ENCODE measurements at regions not wholly inside any gene's neighbourhood (a gene's known extent, or its start where the extent isn't known, plus 50 kb on each side); places are given as distances from the start of the nearest gene placed in this dataset.

- peaks cover 2% of the 10 kb centered on the region for H3K4me1 ChIP-seq (ENCODE audit: insufficient read depth, low read length)
- no peaks in the 10 kb centered on the region for H3K36me3 ChIP-seq (ENCODE audit: insufficient read depth, low read length)
- H3K9me3 ChIP-seq (ENCODE audit: control insufficient read depth, insufficient read depth, low read length) = peaks cover 2% of the 10 kb centered on the region
- H3K9ac ChIP-seq (ENCODE audit: low read depth, low read length) = no peak overlapping the region
These were observed 229.1 kb upstream of the ZBED5 start for GRCh38 chr11:11086979-11087378.

GRCh38 chr11:11085580-11085979 lies 227.7 kb upstream of the ZBED5 start:
- Histone ChIP-seq H3K4me1 (ENCODE audit: insufficient read depth, low read length) (peaks cover 16% of the 10 kb centered on the region), H3K9ac (ENCODE audit: low read depth, low read length) (no peak overlapping the region), H3K36me3 (ENCODE audit: insufficient read depth, low read length) (no peaks in the 10 kb centered on the region), H3K9me3 (ENCODE audit: control insufficient read depth, insufficient read depth, low read length) (no peaks in the 10 kb centered on the region; the same call in 1 of the 2 replicates)

DNA sequence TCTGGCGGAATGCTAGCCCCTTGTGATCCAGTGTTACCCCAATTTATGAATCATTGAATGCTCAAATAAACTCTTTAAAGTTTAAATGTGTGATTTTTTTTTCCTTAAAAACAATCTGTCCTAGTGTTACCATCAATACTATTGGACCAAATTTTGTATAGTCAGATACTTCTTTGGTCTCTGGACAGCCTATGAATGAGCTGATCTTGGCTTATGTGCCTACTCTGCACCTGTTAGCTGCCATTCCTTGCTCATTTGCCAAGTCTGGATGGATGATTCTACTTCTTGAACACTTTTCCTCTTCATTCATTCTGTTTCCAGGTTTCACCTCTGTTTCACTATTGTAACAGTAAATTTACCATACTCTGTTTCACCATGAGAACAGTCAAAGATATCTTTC lies 226.5 kb upstream of the ZBED5 start:
- Histone ChIP-seq H3K9me3 (ENCODE audit: control insufficient read depth, insufficient read depth, low read length) (no peaks in the 10 kb centered on the region; the same call in 1 of the 2 replicates), H3K4me1 (ENCODE audit: insufficient read depth, low read length) (peaks cover 17% of the 10 kb centered on the region), H3K9ac (ENCODE audit: low read depth, low read length) (no peak overlapping the region), H3K36me3 (ENCODE audit: insufficient read depth, low read length) (no peaks in the 10 kb centered on the region)

- H3K4me1 ChIP-seq (ENCODE audit: insufficient read depth, low read length) = peaks cover 17% of the 10 kb centered on the region
- no peaks in the 10 kb centered on the region; the same call in 1 of the 2 replicates for H3K9me3 ChIP-seq (ENCODE audit: control insufficient read depth, insufficient read depth, low read length)
- H3K36me3 ChIP-seq (ENCODE audit: insufficient read depth, low read length) = no peaks in the 10 kb centered on the region
- H3K9ac ChIP-seq (ENCODE audit: low read depth, low read length) = no peak overlapping the region
These were observed 225.6 kb upstream of the ZBED5 start for GRCh38 chr11:11083441-11083840.

- Histone ChIP-seq H3K9ac (ENCODE audit: low read depth, low read length) (no peak overlapping the region), H3K4me1 (ENCODE audit: insufficient read depth, low read length) (peaks cover 17% of the 10 kb centered on the region), H3K9me3 (ENCODE audit: control insufficient read depth, insufficient read depth, low read length) (no peaks in the 10 kb centered on the region; the same call in 1 of the 2 replicates), H3K36me3 (ENCODE audit: insufficient read depth, low read length) (no peaks in the 10 kb centered on the region)
These were observed 224.8 kb upstream of the ZBED5 start for GRCh38 chr11:11082646-11083045.

DNA sequence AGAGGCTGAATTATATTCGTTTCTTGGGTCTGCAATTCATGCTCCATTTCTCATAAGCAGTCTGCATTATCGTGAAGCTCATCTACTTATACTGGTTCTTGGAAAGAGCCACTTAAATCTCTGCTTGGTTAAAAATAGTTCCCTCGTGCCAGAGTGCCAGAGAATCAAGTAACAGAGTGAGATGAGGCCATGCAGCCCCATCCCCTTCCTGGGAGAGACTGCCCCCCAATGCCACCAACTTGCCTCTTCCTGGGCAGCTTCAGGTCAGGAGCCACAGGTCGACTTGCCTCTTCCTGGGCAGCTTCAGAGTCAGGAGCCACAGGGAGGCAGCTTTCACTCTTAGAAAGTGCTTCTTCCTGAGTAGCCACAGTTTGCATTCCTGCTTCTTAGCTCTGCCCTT lies 223.9 kb upstream of the ZBED5 start:
- H3K9me3 ChIP-seq (ENCODE audit: control insufficient read depth, insufficient read depth, low read length) = no peaks in the 10 kb centered on the region
- no peaks in the 10 kb centered on the region for H3K36me3 ChIP-seq (ENCODE audit: insufficient read depth, low read length)
- H3K9ac ChIP-seq (ENCODE audit: low read depth, low read length) = no peak overlapping the region
- peaks cover 17% of the 10 kb centered on the region for H3K4me1 ChIP-seq (ENCODE audit: insufficient read depth, low read length)

DNA sequence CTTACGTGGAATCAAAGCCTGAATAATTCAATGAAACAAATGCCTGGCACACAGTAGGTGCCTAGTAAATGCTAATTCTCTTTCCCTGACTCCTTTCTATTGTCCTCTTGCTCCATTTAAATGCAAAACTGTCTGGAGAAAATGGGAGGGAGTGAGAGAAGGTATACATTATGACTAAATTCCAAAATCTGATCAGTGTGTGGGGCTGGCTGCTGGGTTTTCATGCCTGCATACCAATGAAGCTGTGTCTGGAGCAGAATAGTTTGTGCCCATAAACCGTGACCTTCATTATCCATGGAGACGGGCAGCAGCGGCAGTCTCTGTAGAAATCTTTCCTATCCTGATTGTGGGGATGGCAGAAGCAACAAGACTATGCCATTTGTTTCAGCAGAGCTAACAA lies 223.4 kb upstream of the ZBED5 start:
- peaks cover 17% of the 10 kb centered on the region for H3K4me1 ChIP-seq (ENCODE audit: insufficient read depth, low read length)
- H3K36me3 ChIP-seq (ENCODE audit: insufficient read depth, low read length) = no peaks in the 10 kb centered on the region
- H3K9me3 ChIP-seq (ENCODE audit: control insufficient read depth, insufficient read depth, low read length) = no peaks in the 10 kb centered on the region
- no peak overlapping the region for H3K9ac ChIP-seq (ENCODE audit: low read depth, low read length)

DNA sequence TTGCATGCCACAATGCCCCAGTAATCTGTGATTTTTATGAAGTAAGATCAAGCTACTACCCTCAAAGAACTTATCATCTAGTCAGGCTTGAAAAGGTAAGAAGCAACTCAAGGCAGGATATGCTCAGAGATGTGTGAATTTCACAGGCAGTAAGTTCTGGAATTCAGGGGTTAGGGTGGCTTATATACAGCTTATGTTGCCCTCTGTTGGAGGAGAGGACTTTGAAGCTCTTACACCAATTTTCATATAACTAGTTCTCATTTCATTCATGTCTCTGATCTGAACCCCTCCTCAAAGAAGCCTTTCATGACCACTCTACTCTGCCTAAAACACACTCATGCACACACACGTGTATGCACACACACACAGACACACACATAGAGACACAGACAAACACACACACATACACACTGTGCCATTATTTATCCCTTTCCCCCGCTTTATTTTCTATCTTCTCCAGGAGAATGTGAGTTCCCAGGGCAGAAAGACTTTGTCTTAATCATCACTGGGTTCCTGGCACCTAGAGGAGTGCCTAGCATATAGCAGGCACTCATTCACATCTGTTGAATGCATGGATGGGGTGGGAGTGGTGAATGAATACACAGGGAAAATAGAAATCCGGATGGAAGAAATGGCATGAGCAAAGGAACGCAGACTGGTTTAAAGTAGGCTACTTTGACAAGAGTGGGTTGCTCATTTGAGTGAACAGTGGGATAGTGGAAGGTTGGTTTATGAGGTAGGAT lies 220.7 kb upstream of the ZBED5 start:
- Histone ChIP-seq H3K36me3 (ENCODE audit: insufficient read depth, low read length) (no peaks in the 10 kb centered on the region), H3K9me3 (ENCODE audit: control insufficient read depth, insufficient read depth, low read length) (no peaks in the 10 kb centered on the region), H3K9ac (ENCODE audit: low read depth, low read length) (no peak overlapping the region), H3K4me1 (ENCODE audit: insufficient read depth, low read length) (peaks cover 24% of the 10 kb centered on the region)

DNA sequence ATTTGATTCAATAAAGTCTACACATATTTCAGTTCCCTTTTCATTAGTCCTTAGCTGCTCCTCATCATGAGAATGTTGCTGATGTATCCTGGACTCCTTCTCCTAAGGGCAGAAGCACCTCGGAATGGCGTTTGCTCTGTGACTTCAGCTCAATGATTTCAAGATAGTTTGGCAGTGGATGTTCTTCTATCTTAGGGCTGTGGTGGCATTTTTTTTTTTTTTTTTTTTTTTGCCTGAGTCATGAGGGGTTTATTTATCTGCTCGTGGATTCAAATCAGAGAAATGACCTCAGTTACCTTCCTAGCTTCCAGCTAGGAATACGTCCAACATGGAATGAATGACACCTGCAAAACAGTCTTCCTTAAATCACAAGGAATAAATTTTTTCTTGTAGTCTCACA lies 220.0 kb upstream of the ZBED5 start:
- Histone ChIP-seq H3K36me3 (ENCODE audit: insufficient read depth, low read length) (no peaks in the 10 kb centered on the region), H3K4me1 (ENCODE audit: insufficient read depth, low read length) (peaks cover 24% of the 10 kb centered on the region), H3K9me3 (ENCODE audit: control insufficient read depth, insufficient read depth, low read length) (no peaks in the 10 kb centered on the region), H3K9ac (ENCODE audit: low read depth, low read length) (no peak overlapping the region)

GRCh38 chr11:11076879-11077278 lies 219.0 kb upstream of the ZBED5 start:
- no peaks in the 10 kb centered on the region for H3K9me3 ChIP-seq (ENCODE audit: control insufficient read depth, insufficient read depth, low read length)
- H3K9ac ChIP-seq (ENCODE audit: low read depth, low read length) = no peak overlapping the region
- peaks cover 26% of the 10 kb centered on the region for H3K4me1 ChIP-seq (ENCODE audit: insufficient read depth, low read length)
- no peaks in the 10 kb centered on the region for H3K36me3 ChIP-seq (ENCODE audit: insufficient read depth, low read length)

DNA sequence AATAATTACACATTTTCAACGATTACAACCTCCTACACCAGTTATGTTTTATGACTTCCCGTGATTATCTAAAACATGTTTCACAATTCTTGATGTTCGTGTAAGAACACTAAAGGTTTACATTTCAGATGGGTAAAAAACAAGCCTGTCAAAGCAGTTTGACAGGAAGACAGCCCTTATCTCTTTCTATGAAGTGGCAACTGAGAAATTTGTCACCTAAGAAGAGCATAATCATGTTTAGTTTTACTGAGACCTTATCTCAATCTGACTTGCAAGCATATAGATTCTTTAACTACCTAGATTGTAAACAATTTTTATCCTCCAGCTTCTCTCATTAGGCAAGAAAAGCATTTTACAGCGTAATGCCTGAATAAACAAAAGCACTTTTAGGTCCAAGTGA lies 218.4 kb upstream of the ZBED5 start:
- no peak overlapping the region for H3K9ac ChIP-seq (ENCODE audit: low read depth, low read length)
- no peaks in the 10 kb centered on the region for H3K9me3 ChIP-seq (ENCODE audit: control insufficient read depth, insufficient read depth, low read length)

GRCh38 chr11:11075515-11076171 lies 217.8 kb upstream of the ZBED5 start:
- Histone ChIP-seq H3K36me3 (ENCODE audit: insufficient read depth, low read length) (no peaks in the 10 kb centered on the region), H3K9ac (ENCODE audit: low read depth, low read length) (no peak overlapping the region), H3K9me3 (ENCODE audit: control insufficient read depth, insufficient read depth, low read length) (no peaks in the 10 kb centered on the region), H3K4me1 (ENCODE audit: insufficient read depth, low read length) (peaks cover 23% of the 10 kb centered on the region)

More for the DNA sequence above, 218.4 kb upstream of the ZBED5 start:
- Histone ChIP-seq H3K36me3 (ENCODE audit: insufficient read depth, low read length) (no peaks in the 10 kb centered on the region), H3K4me1 (ENCODE audit: insufficient read depth, low read length) (peaks cover 26% of the 10 kb centered on the region)

DNA sequence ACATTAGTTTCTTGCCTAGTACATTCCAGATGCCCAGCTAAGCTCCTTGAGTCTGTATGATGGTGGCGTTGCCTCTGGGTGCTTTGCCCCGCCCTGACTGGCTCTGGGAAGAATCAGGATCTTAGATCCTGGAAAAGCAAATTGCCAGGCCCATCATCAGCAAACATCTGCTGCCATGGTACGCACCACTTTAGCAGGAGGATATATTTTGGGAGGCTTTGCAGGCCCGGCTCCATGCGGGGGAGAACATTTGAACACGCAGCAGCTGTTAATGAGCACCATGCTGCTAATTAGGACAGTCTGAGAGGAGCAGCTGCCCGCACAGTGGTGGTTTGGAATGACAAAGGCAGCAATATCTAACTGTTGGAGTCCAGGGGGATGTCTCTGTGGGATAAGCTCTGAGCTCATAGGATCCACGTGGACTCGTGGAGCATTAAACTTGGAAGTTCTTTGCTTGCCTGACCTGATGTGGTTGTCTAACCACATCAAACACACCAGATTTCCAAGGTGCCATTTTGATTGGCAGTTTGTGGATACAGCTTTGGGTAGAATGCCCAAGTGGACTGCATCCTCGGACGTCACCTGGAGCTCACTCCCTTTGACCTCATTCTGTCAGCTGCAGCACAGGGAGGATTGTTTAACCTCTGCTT lies 217.0 kb upstream of the ZBED5 start:
- Histone ChIP-seq H3K4me1 (ENCODE audit: insufficient read depth, low read length) (peaks cover 22% of the 10 kb centered on the region), H3K9me3 (ENCODE audit: control insufficient read depth, insufficient read depth, low read length) (no peaks in the 10 kb centered on the region), H3K9ac (ENCODE audit: low read depth, low read length) (no peak overlapping the region), H3K36me3 (ENCODE audit: insufficient read depth, low read length) (no peaks in the 10 kb centered on the region)

DNA sequence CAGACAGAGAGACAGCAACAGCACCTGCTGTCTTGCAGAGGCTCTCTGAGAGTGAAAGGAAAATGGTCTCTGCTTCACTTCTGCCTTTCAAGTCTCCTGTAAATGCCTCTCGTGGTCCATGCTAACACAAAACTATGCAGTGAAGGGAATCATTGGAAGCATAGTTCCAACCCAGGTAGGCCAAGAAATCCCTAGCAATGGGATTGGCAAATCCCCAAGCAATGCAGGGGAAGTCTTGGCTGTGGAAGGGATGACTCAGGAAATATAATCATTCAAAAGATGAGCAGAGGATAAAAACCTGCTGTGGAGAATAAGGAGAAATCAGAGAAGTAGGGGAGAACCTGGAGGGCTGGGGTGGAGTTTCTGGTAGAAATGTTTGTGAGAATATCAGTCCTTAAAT lies 216.1 kb upstream of the ZBED5 start:
- no peak overlapping the region for H3K9ac ChIP-seq (ENCODE audit: low read depth, low read length)
- no peaks in the 10 kb centered on the region for H3K36me3 ChIP-seq (ENCODE audit: insufficient read depth, low read length)
- H3K9me3 ChIP-seq (ENCODE audit: control insufficient read depth, insufficient read depth, low read length) = no peaks in the 10 kb centered on the region
- H3K4me1 ChIP-seq (ENCODE audit: insufficient read depth, low read length) = peaks cover 22% of the 10 kb centered on the region

DNA sequence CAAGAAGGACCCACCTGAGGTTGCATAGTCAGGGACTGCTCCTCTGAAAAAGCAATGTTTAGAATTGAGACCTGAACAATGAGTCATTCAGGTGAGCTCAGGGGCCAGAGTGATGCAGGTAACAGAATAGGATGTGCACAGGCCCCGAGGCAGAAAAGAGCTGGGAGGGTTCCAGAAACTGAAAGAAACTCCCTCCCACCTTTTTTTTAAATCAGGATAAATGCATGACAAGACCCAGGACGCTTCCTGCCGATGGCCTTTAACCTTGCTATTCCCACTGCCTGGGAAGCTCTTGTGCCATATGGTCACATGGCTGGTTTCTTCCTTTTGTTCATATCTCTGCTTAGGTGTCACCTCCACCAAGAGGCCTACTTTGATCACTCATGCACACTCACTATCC lies 214.2 kb upstream of the ZBED5 start:
- no peaks in the 10 kb centered on the region for H3K9me3 ChIP-seq (ENCODE audit: control insufficient read depth, insufficient read depth, low read length)
- H3K4me1 ChIP-seq (ENCODE audit: insufficient read depth, low read length) = peaks cover 22% of the 10 kb centered on the region
- H3K36me3 ChIP-seq (ENCODE audit: insufficient read depth, low read length) = no peaks in the 10 kb centered on the region
- H3K9ac ChIP-seq (ENCODE audit: low read depth, low read length) = no peak overlapping the region
